ENCODE measurements at regions not wholly inside any gene's neighbourhood (a gene's known extent, or its start where the extent isn't known, plus 50 kb on each side); places are given as distances from the start of the nearest gene placed in this dataset.

DNA sequence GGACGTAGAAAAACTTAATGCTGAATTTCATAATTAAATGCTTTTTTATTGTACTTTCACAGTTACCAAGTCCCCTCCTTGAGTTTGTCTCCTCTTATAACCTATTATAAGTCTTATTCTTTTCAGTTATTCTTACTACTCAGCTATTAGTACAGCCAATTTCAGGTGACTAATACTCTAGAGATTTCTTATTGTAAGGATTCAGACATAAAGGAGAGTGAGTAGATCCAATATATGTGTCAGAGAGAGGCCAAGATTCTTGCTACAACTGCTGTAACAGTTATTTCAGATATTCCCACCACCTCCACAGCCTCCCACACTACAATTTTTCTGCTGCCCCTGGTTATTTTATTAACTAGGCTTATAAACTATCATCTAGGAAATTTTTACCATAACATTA is 274.5 kb downstream of the GPAT3 start:
- H3K4me2 ChIP-seq (ENCODE audit: insufficient read depth, low read length): no peak overlapping the region

More for the DNA sequence above, 274.5 kb downstream of the GPAT3 start:
- H3K9me3 ChIP-seq (replicated peaks; ENCODE audit: control insufficient read depth, insufficient read depth, low read length): no peaks in the 10 kb centered on the region
- no peak overlapping the region for H2AFZ ChIP-seq (ENCODE audit: low read depth, low read length)
- H3K27ac ChIP-seq (ENCODE audit: insufficient read depth, low read depth, low read length): no peak overlapping the region
- no peak for FAIRE-seq
- ChIA-PET POLR2A (no interaction called here), CTCF (no interaction called here)
- H3K9me1 ChIP-seq (replicated peaks; ENCODE audit: control insufficient read depth, extremely low read depth, insufficient read depth, low read length): no peaks in the 10 kb centered on the region
- no TSS peak for BruUV-seq (replicated peaks)
- H3K79me2 ChIP-seq (ENCODE audit: control insufficient read depth, insufficient read depth, low read length): no peaks in the 10 kb centered on the region
- no peaks in the 10 kb centered on the region for H3K36me3 ChIP-seq (ENCODE audit: control insufficient read depth in 2 of 2, extremely low read depth in 1 of 2, insufficient read depth in 2 of 2, low read length in 2 of 2)
- DNase-seq (ENCODE audit: low read depth, low spot score): no peak
- H3K4me3 ChIP-seq (replicated peaks in 1 of 3; ENCODE audit: insufficient read depth in 1 of 3, low read depth in 1 of 3, low read length in 3 of 3): no peak overlapping the region
- no peaks in the 10 kb centered on the region for H4K20me1 ChIP-seq (replicated peaks; ENCODE audit: control insufficient read depth, extremely low read depth, insufficient read depth, low read length)
- intact Hi-C loops (cut with micrococcal nuclease): no loop called here
- no peaks in the 10 kb centered on the region for H3K4me1 ChIP-seq (ENCODE audit: control insufficient read depth, extremely low read depth, insufficient read depth, low read length)
- H3K27me3 ChIP-seq (ENCODE audit: control insufficient read depth in 2 of 2, insufficient read depth in 2 of 2, low read length in 2 of 2): no peaks in the 10 kb centered on the region
- no peak for TF ChIP-seq POLR2A (IDR thresholded peaks at IDR 0.05; ENCODE audit: low read depth, low read length)
- TF ChIP-seq MAX (IDR thresholded peaks at IDR 0.05; ENCODE audit: insufficient read depth, insufficient read length): no peak
- no peak for TF ChIP-seq EZH2 (IDR thresholded peaks at IDR 0.05; ENCODE audit: borderline replicate concordance, low read depth, low read length, severe bottlenecking)
- no peak for TF ChIP-seq POLR2AphosphoS5 (IDR thresholded peaks at IDR 0.05; ENCODE audit: insufficient read depth, low read depth, low read length)
- no peak for TF ChIP-seq GATA2 (IDR thresholded peaks at IDR 0.05; ENCODE audit: insufficient read depth, insufficient read length, low read depth, low read length)
- TF ChIP-seq, protein P1, sequence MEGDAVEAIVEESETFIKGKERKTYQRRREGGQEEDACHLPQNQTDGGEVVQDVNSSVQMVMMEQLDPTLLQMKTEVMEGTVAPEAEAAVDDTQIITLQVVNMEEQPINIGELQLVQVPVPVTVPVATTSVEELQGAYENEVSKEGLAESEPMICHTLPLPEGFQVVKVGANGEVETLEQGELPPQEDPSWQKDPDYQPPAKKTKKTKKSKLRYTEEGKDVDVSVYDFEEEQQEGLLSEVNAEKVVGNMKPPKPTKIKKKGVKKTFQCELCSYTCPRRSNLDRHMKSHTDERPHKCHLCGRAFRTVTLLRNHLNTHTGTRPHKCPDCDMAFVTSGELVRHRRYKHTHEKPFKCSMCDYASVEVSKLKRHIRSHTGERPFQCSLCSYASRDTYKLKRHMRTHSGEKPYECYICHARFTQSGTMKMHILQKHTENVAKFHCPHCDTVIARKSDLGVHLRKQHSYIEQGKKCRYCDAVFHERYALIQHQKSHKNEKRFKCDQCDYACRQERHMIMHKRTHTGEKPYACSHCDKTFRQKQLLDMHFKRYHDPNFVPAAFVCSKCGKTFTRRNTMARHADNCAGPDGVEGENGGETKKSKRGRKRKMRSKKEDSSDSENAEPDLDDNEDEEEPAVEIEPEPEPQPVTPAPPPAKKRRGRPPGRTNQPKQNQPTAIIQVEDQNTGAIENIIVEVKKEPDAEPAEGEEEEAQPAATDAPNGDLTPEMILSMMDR (IDR thresholded peaks at IDR 0.05; ENCODE audit: extremely low read depth in 1 of 2, insufficient read depth in 1 of 2, low read depth in 1 of 2, low read length in 2 of 2): no peak
- no peak for TF ChIP-seq FOS (IDR thresholded peaks at IDR 0.05; ENCODE audit: borderline replicate concordance, insufficient read depth, low read length)
- TF ChIP-seq JUN (IDR thresholded peaks at IDR 0.05; ENCODE audit: borderline replicate concordance, insufficient read depth, insufficient read length, low read depth): no peak
- no peak for TF ChIP-seq MYC (IDR thresholded peaks at IDR 0.05; ENCODE audit: low read depth, low read length)
- dilution Hi-C loops (cut with MboI; ENCODE audit: extremely low pct_ligation_motif_present, low sequenced_read_pairs): no loop called here
- no peak overlapping the region for H3K9ac ChIP-seq (replicated peaks; ENCODE audit: extremely low read depth, insufficient read depth, low read length)
